Ovary (tissue), 3 donors: ENCODE measurements at regions not wholly inside any gene's neighbourhood (a gene's known extent, or its start where the extent isn't known, plus 50 kb on each side); places are given as distances from the start of the nearest gene placed in this dataset.

ENCODE experiments used
- EP300 ChIP-seq: sonication (generic); formaldehyde crosslinking; IDR thresholded peaks from one replicate; pipeline ENCODE4 v1.6.1; 2017; ENCODE audit warnings: antibody characterized with exemption
- TF ChIP-seq, protein P1 (sequence below), 3 donors: fragments of 450-650 bp in 2 of 3; fragments of 200-600 bp in 1 of 3; IDR thresholded peaks; one replicate each; pipeline versions ENCODE4 v1.5.1 to v1.8.0; 2016 to 2022; ENCODE audit warnings: antibody characterized with exemption in 3 of 3, mild to moderate bottlenecking in 1 of 3
- donor health status: DM: no; HTN: no; CAD: no.

DNA sequence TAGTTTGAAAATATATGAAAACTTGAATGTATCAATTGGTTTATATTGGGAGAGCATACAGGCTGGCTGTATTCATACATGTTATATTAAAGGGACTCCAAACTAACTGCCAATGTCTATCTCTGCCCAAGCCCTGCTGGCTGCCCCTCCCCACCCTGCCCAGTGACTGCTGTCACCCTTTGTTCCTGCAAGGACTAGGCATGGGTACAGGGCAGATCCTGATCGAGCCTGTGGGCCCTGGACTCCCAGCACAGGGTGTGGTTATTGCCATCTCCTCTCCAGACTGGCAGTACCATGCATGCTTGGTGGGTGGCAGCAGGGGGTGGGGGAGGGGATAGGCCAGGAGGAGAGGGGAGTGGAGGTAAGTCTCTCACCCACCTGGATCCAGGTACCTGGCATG is 167.5 kb upstream of the RASGEF1B start:
- TF ChIP-seq, protein P1, sequence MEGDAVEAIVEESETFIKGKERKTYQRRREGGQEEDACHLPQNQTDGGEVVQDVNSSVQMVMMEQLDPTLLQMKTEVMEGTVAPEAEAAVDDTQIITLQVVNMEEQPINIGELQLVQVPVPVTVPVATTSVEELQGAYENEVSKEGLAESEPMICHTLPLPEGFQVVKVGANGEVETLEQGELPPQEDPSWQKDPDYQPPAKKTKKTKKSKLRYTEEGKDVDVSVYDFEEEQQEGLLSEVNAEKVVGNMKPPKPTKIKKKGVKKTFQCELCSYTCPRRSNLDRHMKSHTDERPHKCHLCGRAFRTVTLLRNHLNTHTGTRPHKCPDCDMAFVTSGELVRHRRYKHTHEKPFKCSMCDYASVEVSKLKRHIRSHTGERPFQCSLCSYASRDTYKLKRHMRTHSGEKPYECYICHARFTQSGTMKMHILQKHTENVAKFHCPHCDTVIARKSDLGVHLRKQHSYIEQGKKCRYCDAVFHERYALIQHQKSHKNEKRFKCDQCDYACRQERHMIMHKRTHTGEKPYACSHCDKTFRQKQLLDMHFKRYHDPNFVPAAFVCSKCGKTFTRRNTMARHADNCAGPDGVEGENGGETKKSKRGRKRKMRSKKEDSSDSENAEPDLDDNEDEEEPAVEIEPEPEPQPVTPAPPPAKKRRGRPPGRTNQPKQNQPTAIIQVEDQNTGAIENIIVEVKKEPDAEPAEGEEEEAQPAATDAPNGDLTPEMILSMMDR (IDR thresholded peaks at IDR 0.05): no peak
- TF ChIP-seq EP300: no peak
